Effector memory CD4-positive, alpha-beta T cell (primary cell): ENCODE measurements at regions not wholly inside any gene's neighbourhood (a gene's known extent, or its start where the extent isn't known, plus 50 kb on each side); places are given as distances from the start of the nearest gene placed in this dataset.
"Not testable (repeated sequence)": the region's sequence is repeated elsewhere in the genome, so short reads cannot be mapped to it uniquely, and the experiment has no call there.

Source experiments
- DNase-seq, 3 donors: peaks; one replicate each; pipeline ENCODE4 v3.0.0-alpha.2; 2020
- H3K27ac ChIP-seq: 2 replicates; pipeline ENCODE4 v1.7.0; 2013; ENCODE audit warnings: mild to moderate bottlenecking, low read length, moderate library complexity; ENCODE audit not compliant: insufficient read depth, poor library complexity, severe bottlenecking
- H3K27me3 ChIP-seq: replicated peaks from 2 replicates; pipeline ENCODE4 v1.7.0; 2013; ENCODE audit warnings: mild to moderate bottlenecking, low read length; ENCODE audit not compliant: insufficient read depth, control insufficient read depth, poor library complexity, severe bottlenecking
- H3K36me3 ChIP-seq: 2 replicates; pipeline ENCODE4 v1.7.0; 2013; ENCODE audit warnings: mild to moderate bottlenecking, low read length, moderate library complexity; ENCODE audit not compliant: control insufficient read depth, insufficient read depth
- H3K4me1 ChIP-seq: 2 replicates; pipeline ENCODE4 v1.7.0; 2013; ENCODE audit warnings: low read length, mild to moderate bottlenecking; ENCODE audit not compliant: control insufficient read depth, insufficient read depth, poor library complexity, severe bottlenecking
- H3K4me3 ChIP-seq: 2 replicates; pipeline ENCODE4 v1.7.0; 2013; ENCODE audit warnings: low read length, low read depth, mild to moderate bottlenecking; ENCODE audit not compliant: insufficient read depth, poor library complexity, severe bottlenecking
- H3K9me3 ChIP-seq: 2 replicates; pipeline ENCODE4 v1.7.0; 2013; ENCODE audit warnings: mild to moderate bottlenecking, low read length, moderate library complexity; ENCODE audit not compliant: control insufficient read depth

DNA sequence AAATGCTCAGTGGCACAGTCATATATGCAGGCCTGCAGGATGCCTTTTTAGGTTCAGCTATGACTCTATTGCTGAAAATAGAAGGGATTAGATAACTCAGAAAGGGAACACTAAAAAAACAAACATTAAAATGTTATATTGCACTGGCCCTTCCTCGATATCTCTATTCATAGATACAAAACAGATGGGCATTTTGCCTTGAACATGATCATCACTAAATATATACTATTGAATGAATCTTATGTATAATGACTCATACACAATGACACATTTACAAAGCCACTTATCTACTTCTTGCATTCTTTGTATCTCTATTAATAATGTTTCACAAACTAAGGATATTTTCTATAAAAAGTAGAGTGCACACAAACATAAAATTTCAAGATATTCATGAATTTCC is 2352.8 kb upstream of the RAG2 start:
- Histone ChIP-seq H3K36me3 (no peaks in the 10 kb centered on the region), H3K27ac (no peak overlapping the region), H3K4me3 (no peak overlapping the region), H3K27me3 (no peaks in the 10 kb centered on the region), H3K9me3 (no peaks in the 10 kb centered on the region), H3K4me1 (no peaks in the 10 kb centered on the region)
- no peak for DNase-seq

- H3K27ac ChIP-seq: no peak overlapping the region
These were observed 2350.4 kb upstream of the RAG2 start for GRCh38 chr11:38948392-38948791.

GRCh38 chr11:38937709-38938108 is 2339.7 kb upstream of the RAG2 start:
- DNase-seq: no peak
- Histone ChIP-seq H3K36me3 (no peaks in the 10 kb centered on the region), H3K27ac (no peak overlapping the region), H3K4me3 (no peak overlapping the region), H3K4me1 (no peaks in the 10 kb centered on the region), H3K27me3 (no peaks in the 10 kb centered on the region), H3K9me3 (no peaks in the 10 kb centered on the region)

More at GRCh38 chr11:38948392-38948791, 2350.4 kb upstream of the RAG2 start:
- H3K9me3 ChIP-seq: no peaks in the 10 kb centered on the region
- no peak overlapping the region for H3K4me3 ChIP-seq
- no peaks in the 10 kb centered on the region for H3K4me1 ChIP-seq
- no peaks in the 10 kb centered on the region for H3K36me3 ChIP-seq
- DNase-seq: no peak
- no peaks in the 10 kb centered on the region for H3K27me3 ChIP-seq

DNA sequence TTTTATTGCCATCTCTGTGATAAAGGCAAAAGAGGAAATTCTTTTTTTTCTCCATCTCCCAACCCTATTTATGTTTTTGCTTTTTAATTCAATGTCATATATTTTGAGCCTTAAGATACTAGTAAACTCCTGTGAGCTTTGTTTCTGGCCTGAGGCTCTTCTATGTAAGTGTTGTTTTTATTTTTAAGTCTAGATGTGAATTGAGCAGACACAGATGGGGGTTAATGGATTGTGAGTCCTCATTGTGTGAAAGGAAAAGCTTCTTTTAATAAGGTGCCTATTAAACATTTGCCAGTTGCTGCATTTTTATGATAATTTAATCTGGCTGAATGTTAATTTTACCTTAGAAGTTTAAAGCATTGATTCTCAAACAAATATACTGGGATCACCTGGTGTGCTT is 2337.9 kb upstream of the RAG2 start:
- Histone ChIP-seq H3K4me3 (no peak overlapping the region), H3K4me1 (no peaks in the 10 kb centered on the region), H3K36me3 (no peaks in the 10 kb centered on the region), H3K27me3 (no peaks in the 10 kb centered on the region), H3K27ac (no peak overlapping the region), H3K9me3 (no peaks in the 10 kb centered on the region)
- DNase-seq: no peak

DNA sequence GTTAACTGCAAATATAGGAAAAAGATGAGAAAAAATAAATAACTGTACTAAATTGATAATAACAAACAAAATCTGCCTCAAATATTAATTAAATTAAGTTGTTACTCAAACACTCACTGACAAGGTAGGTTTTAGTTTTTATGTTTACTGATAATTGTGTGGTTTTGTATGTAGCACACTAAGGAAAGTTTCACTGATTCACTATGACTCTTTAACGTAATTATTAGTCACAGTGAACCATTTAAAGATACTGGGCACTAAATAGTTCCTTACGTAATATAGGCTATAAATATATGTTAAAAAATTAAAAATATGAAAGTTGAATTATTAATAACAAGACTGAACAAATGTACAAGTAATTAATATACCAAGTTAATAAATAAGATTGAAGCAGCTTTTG is 2330.0 kb upstream of the RAG2 start:
- no peaks in the 10 kb centered on the region for H3K27me3 ChIP-seq
- H3K9me3 ChIP-seq: no peaks in the 10 kb centered on the region
- no peak overlapping the region for H3K27ac ChIP-seq
- no peaks in the 10 kb centered on the region for H3K36me3 ChIP-seq
- H3K4me1 ChIP-seq: no peaks in the 10 kb centered on the region
- no peak overlapping the region for H3K4me3 ChIP-seq
- DNase-seq: no peak

DNA sequence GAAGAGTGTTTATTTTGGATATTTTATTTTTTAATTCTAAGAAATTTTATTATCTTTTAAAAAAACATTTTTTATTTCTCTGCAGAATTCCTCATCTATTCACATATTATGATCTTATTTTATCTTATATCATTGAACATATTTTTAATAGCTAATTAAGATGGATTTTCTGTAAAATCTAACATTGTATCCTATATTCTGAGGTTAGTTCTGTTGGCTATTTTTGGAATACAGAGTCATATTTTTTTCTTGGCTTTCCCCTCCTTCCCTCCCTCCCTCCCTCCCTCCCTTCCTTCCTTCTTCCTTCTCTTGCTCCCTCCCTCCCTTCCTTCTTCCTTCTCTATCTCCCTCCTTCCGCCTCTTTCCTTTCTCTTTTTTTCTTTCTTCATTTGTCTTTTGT is 2326.6 kb upstream of the RAG2 start:
- Histone ChIP-seq H3K4me3 (no peak overlapping the region), H3K27ac (no peak overlapping the region), H3K9me3 (no peaks in the 10 kb centered on the region), H3K36me3 (no peaks in the 10 kb centered on the region), H3K27me3 (no peaks in the 10 kb centered on the region), H3K4me1 (no peaks in the 10 kb centered on the region)
- DNase-seq: no peak

DNA sequence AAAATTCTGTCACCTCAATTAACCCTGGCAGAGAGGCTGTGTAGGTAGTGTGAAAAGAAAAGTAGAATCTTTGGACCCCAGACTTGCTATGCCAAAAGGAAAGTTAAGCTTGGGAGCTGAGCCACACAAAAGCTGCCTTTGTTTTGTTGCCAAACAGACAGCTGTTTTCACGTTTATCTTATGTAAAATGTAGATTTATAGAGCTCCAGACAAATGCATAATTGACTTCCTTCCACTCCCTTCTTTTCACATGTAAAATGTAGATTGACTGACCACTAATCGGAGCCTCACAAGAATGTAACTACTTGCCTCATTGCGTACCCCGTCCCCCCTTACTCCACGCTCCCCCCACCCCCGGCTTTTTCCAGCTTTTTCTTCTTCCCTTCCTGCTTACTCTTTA is 2302.2 kb upstream of the RAG2 start:
- Histone ChIP-seq H3K4me3 (no peak overlapping the region), H3K9me3 (no peaks in the 10 kb centered on the region), H3K36me3 (no peaks in the 10 kb centered on the region), H3K27me3 (no peaks in the 10 kb centered on the region), H3K27ac (no peak overlapping the region), H3K4me1 (no peaks in the 10 kb centered on the region)
- DNase-seq: no peak

DNA sequence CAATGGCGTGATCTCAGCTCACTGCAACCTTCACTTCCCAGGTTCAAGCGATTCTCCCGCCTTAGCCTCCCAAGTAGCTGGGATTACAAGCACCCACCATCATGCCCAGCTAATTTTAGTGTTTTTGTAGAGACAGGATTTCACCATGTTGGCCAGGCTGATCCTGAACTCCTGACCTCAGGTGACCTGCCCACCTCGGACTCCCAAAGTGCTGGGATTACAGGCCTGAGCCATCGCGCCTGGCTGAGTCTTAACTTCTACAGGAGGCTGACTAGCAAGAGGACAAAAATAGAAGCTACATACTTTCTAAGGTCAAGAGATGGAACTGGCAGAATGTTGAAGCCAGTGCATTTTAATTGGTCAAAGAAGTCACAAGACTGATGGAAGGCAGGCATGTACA is 2296.2 kb upstream of the RAG2 start:
- H3K9me3 ChIP-seq, H3K4me1 ChIP-seq, H3K4me3 ChIP-seq, DNase-seq, H3K27me3 ChIP-seq, H3K27ac ChIP-seq, H3K36me3 ChIP-seq: not testable (repeated sequence)

DNA sequence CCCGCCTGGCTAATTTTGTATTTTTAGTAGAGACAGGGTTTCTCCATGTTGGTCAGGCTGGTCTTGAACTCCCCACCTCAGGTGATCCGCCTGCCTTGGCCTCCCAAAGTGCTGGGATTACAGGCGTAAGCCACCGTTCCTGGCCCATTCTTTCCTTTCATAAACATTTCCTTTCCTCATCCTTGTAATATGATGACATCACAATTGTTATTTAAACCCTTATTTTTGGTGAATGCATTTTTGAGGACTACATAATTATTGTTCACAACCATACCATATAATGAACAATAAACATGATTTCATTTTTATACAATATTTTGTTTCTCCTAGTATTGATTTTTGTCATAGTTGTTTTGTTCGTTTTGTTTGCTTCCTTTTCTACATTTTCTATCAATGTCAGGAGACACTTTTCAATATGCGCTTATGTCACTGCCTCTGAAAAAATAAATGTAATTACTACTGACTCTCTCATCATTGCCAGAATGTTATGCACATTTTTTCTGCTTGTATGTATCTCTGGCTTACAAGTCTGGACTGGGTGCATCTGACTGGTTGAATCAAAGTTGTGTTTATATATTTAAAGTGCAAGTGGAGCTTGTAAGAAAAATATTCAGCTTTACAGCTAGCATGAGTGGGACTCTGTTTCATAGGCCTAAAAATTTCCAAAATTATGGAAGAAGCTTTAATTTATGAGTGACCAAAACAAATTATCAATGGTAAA is 2286.3 kb upstream of the RAG2 start:
- H3K4me1 ChIP-seq: no peaks in the 10 kb centered on the region
- no peaks in the 10 kb centered on the region for H3K27me3 ChIP-seq
- DNase-seq: no peak
- no peak overlapping the region for H3K27ac ChIP-seq
- no peaks in the 10 kb centered on the region for H3K36me3 ChIP-seq
- no peak overlapping the region for H3K4me3 ChIP-seq
- no peaks in the 10 kb centered on the region for H3K9me3 ChIP-seq

- Histone ChIP-seq H3K4me3 (no peak overlapping the region), H3K36me3 (no peaks in the 10 kb centered on the region), H3K9me3 (no peaks in the 10 kb centered on the region), H3K4me1 (no peaks in the 10 kb centered on the region), H3K27ac (no peak overlapping the region), H3K27me3 (no peaks in the 10 kb centered on the region)
- no peak for DNase-seq
These were observed 2269.3 kb upstream of the RAG2 start for GRCh38 chr11:38867338-38867737.
